AG04450 (cell line): ENCODE measurements at regions not wholly inside any gene's neighbourhood (a gene's known extent, or its start where the extent isn't known, plus 50 kb on each side); places are given as distances from the start of the nearest gene placed in this dataset.

ENCODE experiments used
- CTCF ChIA-PET: fragments of 300-600, 350-600 bp; formaldehyde crosslinking; extraction: SDS; loops from one replicate; lab custom pipeline; 2022; ENCODE audit warnings: antibody characterized with exemption, inconsistent platforms; lab: Charles Lee
- POLR2A ChIA-PET: fragments of 350-600 bp; formaldehyde crosslinking; extraction: SDS; loops from one replicate; lab custom pipeline; 2021; ENCODE audit warnings: antibody characterized with exemption, inconsistent platforms; lab: Yijun Ruan, JAX
- DNase-seq: peaks from one replicate; pipeline ENCODE4 v3.0.0-alpha.2; 2011; ENCODE audit warnings: low read depth, low spot score
- H3K27ac ChIP-seq: one replicate; pipeline ENCODE4 v1.5.1; 2012; ENCODE audit warnings: low read depth, low read length, control low read depth
- H3K27me3 ChIP-seq: one replicate; pipeline ENCODE4 v1.6.0; 2012; ENCODE audit warnings: low read length; ENCODE audit not compliant: control insufficient read depth, insufficient read depth
- H3K4me3 ChIP-seq: 2 replicates; pipeline ENCODE4 v1.5.1; 2011; ENCODE audit warnings: mild to moderate bottlenecking, low read depth, low read length, control low read depth
- H3K9me3 ChIP-seq: 2 replicates; pipeline ENCODE4 v1.5.1; 2012; ENCODE audit warnings: low read length; ENCODE audit not compliant: control insufficient read depth, insufficient read depth
- TF ChIP-seq, protein P1 (sequence below): IDR thresholded peaks from 2 replicates; pipeline ENCODE4 v1.5.1; 2011; ENCODE audit warnings: low read depth, low read length, control low read depth, inconsistent platforms

DNA sequence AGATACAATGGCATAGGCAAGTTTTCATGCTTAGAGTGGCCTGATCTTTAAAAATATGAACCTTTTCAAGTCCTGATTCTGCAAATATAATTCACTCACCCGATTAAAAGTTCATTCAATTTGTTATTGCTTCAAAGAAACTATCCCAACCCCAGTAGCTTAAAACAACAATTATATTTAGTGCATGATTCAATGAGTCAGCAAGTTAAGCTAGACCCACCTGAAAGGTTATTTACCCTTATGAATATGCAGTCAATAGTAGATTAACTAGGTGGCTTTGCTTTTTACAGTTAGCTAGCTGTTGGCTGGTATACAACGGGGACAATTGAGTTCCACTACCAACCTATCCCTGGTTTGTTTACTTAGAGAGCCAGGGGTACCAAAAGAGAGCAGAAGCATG lies 95.6 kb upstream of the ANKEF1 start:
- no peaks in the 10 kb centered on the region for H3K9me3 ChIP-seq
- H3K27me3 ChIP-seq: no peaks in the 10 kb centered on the region
- DNase-seq: no peak
- ChIA-PET CTCF (no interaction called here), POLR2A (no interaction called here)
- TF ChIP-seq, protein P1, sequence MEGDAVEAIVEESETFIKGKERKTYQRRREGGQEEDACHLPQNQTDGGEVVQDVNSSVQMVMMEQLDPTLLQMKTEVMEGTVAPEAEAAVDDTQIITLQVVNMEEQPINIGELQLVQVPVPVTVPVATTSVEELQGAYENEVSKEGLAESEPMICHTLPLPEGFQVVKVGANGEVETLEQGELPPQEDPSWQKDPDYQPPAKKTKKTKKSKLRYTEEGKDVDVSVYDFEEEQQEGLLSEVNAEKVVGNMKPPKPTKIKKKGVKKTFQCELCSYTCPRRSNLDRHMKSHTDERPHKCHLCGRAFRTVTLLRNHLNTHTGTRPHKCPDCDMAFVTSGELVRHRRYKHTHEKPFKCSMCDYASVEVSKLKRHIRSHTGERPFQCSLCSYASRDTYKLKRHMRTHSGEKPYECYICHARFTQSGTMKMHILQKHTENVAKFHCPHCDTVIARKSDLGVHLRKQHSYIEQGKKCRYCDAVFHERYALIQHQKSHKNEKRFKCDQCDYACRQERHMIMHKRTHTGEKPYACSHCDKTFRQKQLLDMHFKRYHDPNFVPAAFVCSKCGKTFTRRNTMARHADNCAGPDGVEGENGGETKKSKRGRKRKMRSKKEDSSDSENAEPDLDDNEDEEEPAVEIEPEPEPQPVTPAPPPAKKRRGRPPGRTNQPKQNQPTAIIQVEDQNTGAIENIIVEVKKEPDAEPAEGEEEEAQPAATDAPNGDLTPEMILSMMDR: no peak
- H3K4me3 ChIP-seq: no peak overlapping the region
- H3K27ac ChIP-seq: no peak overlapping the region

DNA sequence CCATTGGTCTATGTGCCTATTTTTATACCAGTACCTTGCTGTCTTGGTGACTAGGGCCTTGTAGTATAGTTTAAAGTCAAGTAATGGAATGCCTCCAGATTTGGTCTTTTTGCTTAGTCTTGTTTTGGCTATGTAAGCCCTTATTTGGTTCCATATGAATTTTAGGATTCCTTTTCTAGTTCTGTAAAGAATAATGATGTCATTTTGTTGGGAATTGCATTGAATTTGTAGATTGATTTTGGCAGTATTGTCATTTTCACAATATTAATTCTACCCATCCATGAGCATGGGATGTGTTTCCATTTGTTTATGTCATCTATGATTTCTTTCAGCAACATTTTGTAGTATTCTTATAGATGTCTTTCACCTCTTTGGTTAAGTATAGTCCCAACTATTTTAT lies 96.4 kb upstream of the PAK5 start:
- H3K27me3 ChIP-seq: no peaks in the 10 kb centered on the region
- H3K9me3 ChIP-seq: no peaks in the 10 kb centered on the region
- H3K4me3 ChIP-seq: no peak overlapping the region
- TF ChIP-seq, protein P1: no peak
- POLR2A ChIA-PET: no interaction called here
- CTCF ChIA-PET: interaction anchor here (1.3 kb wide), 1 partner anchor 23 kb away, joined by 5 read pairs; no protein-coding TSS in a partner anchor
- no peak overlapping the region for H3K27ac ChIP-seq
- no peak for DNase-seq

DNA sequence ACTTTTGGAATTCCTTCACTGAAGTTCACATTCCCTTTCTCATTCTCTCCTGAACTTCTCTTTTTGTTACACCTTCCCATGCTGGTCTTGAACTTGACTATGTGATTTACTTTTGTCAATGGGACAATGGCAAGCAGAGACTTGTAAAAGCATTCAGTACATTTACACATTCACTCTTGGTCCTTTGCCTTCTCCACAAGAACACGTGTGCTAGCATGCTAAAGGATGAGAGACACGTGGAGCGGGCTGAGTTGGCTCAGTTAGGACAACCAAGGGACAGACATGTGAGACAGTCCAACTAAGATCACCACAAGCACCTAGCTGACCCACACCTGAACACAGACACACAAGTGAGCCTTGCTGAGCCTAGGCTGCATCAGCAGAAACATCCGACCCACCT lies 91.3 kb upstream of the PAK5 start:
- ChIA-PET CTCF (no interaction called here), POLR2A (no interaction called here)
- H3K9me3 ChIP-seq: no peaks in the 10 kb centered on the region
- no peaks in the 10 kb centered on the region for H3K27me3 ChIP-seq
- H3K4me3 ChIP-seq: no peak overlapping the region
- TF ChIP-seq, protein P1: no peak
- no peak overlapping the region for H3K27ac ChIP-seq
- no peak for DNase-seq

DNA sequence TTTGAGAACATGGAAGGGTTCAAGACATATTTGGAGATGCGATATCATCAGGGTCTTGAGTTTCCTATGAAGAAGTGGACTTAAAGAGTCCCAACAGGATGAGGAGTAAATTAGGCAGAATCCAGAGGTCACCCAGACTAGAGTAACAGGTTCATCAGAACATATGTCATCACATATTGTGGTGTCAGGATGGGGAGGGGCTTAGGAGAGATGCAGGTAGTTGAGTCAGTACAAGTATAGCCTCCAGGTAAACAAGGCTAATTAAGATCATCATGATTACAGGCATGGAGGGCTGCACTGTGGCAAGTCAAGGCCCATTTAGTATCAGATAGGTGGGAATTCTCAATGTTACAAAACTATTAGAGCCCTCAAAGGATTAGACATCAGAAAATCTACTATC lies 90.1 kb upstream of the PAK5 start:
- no peaks in the 10 kb centered on the region for H3K27me3 ChIP-seq
- H3K4me3 ChIP-seq: no peak overlapping the region
- POLR2A ChIA-PET: no interaction called here
- TF ChIP-seq, protein P1: no peak
- CTCF ChIA-PET: no interaction called here
- H3K27ac ChIP-seq: no peak overlapping the region
- DNase-seq: no peak
- no peaks in the 10 kb centered on the region for H3K9me3 ChIP-seq

DNA sequence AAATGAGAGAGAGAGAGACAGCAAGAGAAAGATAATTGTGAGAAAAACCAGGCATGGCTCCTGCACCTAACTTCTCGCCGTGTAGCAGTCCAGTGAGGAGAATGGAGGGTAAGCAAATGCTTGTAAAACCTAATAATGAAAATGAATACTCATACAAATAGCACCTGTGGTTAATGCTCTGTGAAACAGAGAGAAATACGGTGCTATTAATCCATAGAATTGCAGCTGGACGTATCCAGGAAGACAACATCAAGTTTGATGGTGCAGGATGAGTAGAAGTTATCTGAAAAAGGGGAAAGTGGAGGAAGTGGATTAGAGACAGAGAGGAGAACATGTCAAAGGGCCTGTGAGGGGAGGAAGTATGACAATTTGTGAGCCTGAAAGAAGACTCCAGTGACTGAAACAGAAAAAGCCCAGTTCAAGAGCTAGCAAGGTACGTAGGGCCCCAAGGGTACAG lies 89.4 kb upstream of the PAK5 start:
- no peak overlapping the region for H3K4me3 ChIP-seq
- no peaks in the 10 kb centered on the region for H3K9me3 ChIP-seq
- POLR2A ChIA-PET: no interaction called here
- no peak for DNase-seq
- H3K27ac ChIP-seq: no peak overlapping the region
- H3K27me3 ChIP-seq: no peaks in the 10 kb centered on the region
- TF ChIP-seq, protein P1: no peak
- CTCF ChIA-PET: interaction anchor here (1.2 kb wide), 1 partner anchor 15 kb away, joined by 4 read pairs; no protein-coding TSS in a partner anchor
